Endothelial cell of umbilical vein (primary cell): ENCODE measurements at regions not wholly inside any gene's neighbourhood (a gene's known extent, or its start where the extent isn't known, plus 50 kb on each side); places are given as distances from the start of the nearest gene placed in this dataset.
A peak's percentile ranks its signal among the peaks of the same experiment; 100 is the strongest.

ENCODE experiments used
- EZH2 ChIP-seq: IDR thresholded peaks from 2 replicates; pipeline ENCODE4 v1.6.1; 2012; ENCODE audit warnings: borderline replicate concordance, low read depth, mild to moderate bottlenecking, moderate library complexity, low read length, inconsistent platforms; ENCODE audit not compliant: severe bottlenecking
- FOS ChIP-seq: IDR thresholded peaks from 2 replicates; pipeline ENCODE4 v1.6.1; 2011; ENCODE audit warnings: mild to moderate bottlenecking, low read length, moderate library complexity, borderline replicate concordance; ENCODE audit not compliant: insufficient read depth
- JUN ChIP-seq: IDR thresholded peaks from 2 replicates; pipeline ENCODE4 v1.6.1; 2011; ENCODE audit warnings: borderline replicate concordance, low read depth; ENCODE audit not compliant: insufficient read length, insufficient read depth
- MYC ChIP-seq: IDR thresholded peaks from one replicate; pipeline ENCODE4 v1.6.1; 2011; ENCODE audit warnings: mild to moderate bottlenecking, low read depth, low read length
- POLR2A ChIP-seq: IDR thresholded peaks from 2 replicates; pipeline ENCODE4 v1.6.1; 2012; ENCODE audit warnings: low read depth, mild to moderate bottlenecking, control low read depth, low read length
- POLR2AphosphoS5 ChIP-seq: IDR thresholded peaks from 2 replicates; pipeline ENCODE4 v1.6.1; 2012; ENCODE audit warnings: low read depth, mild to moderate bottlenecking, control low read depth, low read length, moderate library complexity; ENCODE audit not compliant: insufficient read depth
- TF ChIP-seq, protein P1 (sequence below), 2 donors: IDR thresholded peaks; 1 replicate in 1 of 2; 2 replicates in 1 of 2; pipeline ENCODE4 v1.5.1; 2011; ENCODE audit warnings: low read length in 2 of 2, mild to moderate bottlenecking in 2 of 2, moderate library complexity in 2 of 2, control low read depth in 1 of 2, inconsistent platforms in 1 of 2, low read depth in 1 of 2; ENCODE audit not compliant: insufficient read depth in 1 of 2; ENCODE audit errors: extremely low read depth in 1 of 2

DNA sequence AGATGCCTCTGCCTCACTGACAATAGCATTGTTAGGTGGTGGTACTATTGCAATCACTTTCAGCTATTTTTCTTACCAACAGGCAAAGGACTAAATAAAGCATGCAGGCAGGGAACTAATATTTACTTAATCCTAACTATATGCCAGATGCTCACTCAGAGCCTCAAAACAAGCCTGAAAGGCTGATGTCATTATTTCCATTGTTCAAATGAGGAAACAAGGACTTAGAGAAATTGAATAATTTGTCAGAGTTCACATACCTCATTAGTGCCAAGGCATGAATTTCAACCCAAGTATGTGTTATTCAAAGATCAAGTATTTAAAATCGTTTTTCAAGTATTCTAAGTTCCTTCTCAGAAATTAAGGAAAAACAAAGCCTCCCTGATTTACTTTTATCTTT, 374.9 kb upstream of the TECRL start:
- TF ChIP-seq, protein P1, sequence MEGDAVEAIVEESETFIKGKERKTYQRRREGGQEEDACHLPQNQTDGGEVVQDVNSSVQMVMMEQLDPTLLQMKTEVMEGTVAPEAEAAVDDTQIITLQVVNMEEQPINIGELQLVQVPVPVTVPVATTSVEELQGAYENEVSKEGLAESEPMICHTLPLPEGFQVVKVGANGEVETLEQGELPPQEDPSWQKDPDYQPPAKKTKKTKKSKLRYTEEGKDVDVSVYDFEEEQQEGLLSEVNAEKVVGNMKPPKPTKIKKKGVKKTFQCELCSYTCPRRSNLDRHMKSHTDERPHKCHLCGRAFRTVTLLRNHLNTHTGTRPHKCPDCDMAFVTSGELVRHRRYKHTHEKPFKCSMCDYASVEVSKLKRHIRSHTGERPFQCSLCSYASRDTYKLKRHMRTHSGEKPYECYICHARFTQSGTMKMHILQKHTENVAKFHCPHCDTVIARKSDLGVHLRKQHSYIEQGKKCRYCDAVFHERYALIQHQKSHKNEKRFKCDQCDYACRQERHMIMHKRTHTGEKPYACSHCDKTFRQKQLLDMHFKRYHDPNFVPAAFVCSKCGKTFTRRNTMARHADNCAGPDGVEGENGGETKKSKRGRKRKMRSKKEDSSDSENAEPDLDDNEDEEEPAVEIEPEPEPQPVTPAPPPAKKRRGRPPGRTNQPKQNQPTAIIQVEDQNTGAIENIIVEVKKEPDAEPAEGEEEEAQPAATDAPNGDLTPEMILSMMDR (IDR thresholded peaks at IDR 0.05; ENCODE audit: extremely low read depth in 1 of 2, insufficient read depth in 1 of 2, low read depth in 1 of 2, low read length in 2 of 2) = no peak
- TF ChIP-seq MYC = no peak
- no peak for TF ChIP-seq EZH2
- no peak for TF ChIP-seq POLR2AphosphoS5
- TF ChIP-seq POLR2A = no peak
- TF ChIP-seq JUN = peak; percentile 71
- TF ChIP-seq FOS = no peak
